ENCODE measurements at regions not wholly inside any gene's neighbourhood (a gene's known extent, or its start where the extent isn't known, plus 50 kb on each side); places are given as distances from the start of the nearest gene placed in this dataset.

DNA sequence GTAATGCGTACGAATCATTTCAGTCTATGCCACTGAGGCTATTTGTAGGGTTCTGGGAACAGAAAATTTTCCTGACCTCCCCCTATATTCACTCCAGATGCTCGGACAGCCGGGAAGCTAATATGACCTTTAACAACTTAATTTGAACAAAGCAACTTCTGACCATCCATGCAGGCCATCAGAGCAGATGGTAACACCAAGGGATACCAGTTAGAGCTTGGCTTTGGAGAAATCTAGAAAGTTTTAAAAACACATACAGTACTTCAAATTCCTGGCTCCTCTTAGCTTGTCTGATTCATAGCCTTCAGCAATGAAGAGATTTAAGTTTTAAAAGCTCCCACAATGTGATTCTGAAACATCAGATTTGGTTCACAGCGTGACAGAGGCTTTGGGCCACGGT lies 257.3 kb downstream of the GPAM start:
- no peak for DNase-seq (ENCODE audit: low spot score)
- TF ChIP-seq, protein P1, sequence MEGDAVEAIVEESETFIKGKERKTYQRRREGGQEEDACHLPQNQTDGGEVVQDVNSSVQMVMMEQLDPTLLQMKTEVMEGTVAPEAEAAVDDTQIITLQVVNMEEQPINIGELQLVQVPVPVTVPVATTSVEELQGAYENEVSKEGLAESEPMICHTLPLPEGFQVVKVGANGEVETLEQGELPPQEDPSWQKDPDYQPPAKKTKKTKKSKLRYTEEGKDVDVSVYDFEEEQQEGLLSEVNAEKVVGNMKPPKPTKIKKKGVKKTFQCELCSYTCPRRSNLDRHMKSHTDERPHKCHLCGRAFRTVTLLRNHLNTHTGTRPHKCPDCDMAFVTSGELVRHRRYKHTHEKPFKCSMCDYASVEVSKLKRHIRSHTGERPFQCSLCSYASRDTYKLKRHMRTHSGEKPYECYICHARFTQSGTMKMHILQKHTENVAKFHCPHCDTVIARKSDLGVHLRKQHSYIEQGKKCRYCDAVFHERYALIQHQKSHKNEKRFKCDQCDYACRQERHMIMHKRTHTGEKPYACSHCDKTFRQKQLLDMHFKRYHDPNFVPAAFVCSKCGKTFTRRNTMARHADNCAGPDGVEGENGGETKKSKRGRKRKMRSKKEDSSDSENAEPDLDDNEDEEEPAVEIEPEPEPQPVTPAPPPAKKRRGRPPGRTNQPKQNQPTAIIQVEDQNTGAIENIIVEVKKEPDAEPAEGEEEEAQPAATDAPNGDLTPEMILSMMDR (IDR thresholded peaks at IDR 0.05; ENCODE audit: extremely low read depth, missing control alignments) = no peak

DNA sequence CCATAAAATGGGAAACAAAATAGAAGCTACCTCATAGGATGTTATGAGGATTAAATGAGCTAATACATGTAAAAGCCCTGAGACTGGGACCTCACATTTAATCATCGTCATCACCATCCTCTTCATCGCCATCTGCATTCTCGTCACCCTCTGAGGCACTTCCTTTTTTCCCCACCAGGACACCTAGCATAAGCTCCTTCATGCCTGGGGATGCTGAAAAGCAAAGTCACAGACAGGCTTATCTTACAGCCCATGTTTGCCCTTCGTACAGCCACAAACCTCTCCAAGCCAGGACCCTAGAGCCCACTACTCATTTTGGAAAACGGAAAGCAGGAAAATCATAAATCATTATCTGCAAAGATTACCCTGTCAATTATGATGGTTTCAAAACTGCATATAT lies 249.6 kb downstream of the GPAM start:
- no peak for DNase-seq (ENCODE audit: low spot score)
- TF ChIP-seq, protein P1 (IDR thresholded peaks at IDR 0.05; ENCODE audit: extremely low read depth, missing control alignments) = no peak

DNA sequence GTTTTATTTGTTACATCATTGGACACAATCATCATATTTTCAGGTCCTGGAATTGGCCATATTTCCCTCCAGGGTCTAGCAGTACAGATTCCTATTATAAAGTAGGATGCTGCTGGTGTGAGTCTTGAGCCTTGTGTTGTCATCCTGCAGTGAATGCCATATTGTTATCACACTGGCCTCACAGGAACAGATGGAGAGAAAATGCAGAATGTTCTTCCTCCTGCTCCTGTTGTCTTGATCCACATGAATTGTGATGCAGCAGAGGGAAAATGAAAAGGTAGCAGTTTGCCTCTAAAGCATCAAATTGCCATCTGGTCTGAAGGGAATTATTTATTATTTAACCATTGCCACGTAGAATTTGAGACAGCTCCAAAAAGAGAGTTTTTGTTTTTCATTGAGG lies 248.6 kb downstream of the GPAM start:
- no peak for DNase-seq (ENCODE audit: low spot score)
- TF ChIP-seq, protein P1 (IDR thresholded peaks at IDR 0.05; ENCODE audit: extremely low read depth, missing control alignments) = no peak

DNA sequence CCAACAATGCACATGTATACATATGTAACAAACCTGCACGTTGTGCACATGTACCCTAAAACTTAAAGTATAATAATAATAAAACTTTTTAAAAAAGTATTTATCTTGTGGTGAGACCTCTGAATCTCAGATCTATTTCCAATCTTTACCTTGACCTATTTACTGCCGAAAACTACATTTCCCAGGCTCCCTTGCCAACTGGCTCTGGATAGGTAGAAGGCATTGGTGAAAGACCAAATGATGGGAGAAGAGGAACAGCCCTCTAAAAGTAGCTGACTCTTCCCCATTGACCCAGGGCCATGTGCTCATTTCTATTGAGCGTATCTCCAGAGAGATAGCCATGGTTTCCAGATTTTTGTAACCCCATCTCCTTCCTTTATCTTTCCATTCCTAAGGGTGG lies 247.4 kb downstream of the GPAM start:
- TF ChIP-seq, protein P1 (IDR thresholded peaks at IDR 0.05; ENCODE audit: extremely low read depth, missing control alignments) = no peak
- no peak for DNase-seq (ENCODE audit: low spot score)

DNA sequence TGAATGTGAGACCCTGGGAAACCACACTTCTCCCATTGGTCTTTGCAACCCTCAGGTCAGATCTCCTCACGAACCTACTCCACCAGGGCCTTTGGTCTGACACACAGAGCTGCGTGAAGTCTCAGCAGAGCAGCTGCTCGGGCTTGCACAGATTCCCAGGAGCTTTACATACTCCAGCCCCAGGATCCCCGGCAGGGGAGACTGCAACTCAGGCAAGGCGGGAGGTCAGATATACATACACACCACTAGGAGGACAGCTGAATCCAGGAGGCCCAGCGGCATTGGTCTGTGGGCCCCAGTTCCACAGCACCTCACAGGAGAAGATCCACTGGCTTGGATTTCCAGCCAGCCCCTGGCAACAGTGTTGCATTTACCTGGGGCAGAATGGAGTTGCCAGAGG lies 239.2 kb downstream of the GPAM start:
- DNase-seq (ENCODE audit: low spot score) = no peak
- TF ChIP-seq, protein P1 (IDR thresholded peaks at IDR 0.05; ENCODE audit: extremely low read depth, missing control alignments) = no peak

DNA sequence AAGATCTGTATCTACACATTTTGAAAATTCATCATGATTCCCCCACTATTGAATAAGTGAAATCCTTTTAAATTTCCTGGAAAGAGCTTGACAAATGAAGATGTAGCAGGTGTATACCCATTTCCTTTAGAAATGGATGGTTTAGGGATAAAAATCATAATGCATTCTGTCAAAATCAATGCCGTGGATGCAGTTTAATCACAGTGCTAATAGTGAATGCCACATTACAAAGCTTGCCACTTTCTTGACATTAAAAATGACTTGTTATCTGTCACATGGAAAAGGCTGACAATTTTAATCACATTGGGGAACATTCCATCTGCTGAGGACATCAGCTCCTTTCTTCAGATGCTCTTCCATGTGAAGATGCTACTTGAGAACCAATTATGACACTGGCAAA lies 229.6 kb downstream of the GPAM start:
- TF ChIP-seq, protein P1 (IDR thresholded peaks at IDR 0.05; ENCODE audit: extremely low read depth, missing control alignments) = no peak
- DNase-seq (ENCODE audit: low spot score) = no peak

DNA sequence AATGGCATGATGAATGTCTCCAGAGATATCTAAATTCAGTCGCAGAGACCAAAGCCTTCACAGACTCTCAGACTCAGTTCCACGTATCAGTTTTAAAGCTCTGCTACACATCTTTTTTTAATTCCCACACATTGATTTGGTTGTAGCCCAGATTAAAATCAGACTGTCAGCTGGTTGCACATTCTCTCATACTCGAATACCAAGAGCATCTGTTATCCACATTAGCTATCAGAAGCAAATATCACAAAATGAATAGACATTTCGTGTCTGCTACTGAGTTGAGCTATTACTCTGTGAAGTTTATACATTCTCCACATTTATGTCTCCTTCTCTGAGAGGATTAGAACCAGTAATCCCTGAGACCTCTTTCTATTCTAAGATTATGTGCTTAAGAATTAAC lies 229.2 kb downstream of the GPAM start:
- DNase-seq (ENCODE audit: low spot score) = no peak

More for the DNA sequence above, 229.2 kb downstream of the GPAM start:
- TF ChIP-seq, protein P1 (IDR thresholded peaks at IDR 0.05; ENCODE audit: extremely low read depth, missing control alignments) = no peak

Measured in GM20000 (cell line).